HCT116 (cell line): ENCODE measurements at regions not wholly inside any gene's neighbourhood (a gene's known extent, or its start where the extent isn't known, plus 50 kb on each side); places are given as distances from the start of the nearest gene placed in this dataset.

Source experiments
- ATAC-seq: fragments of 200-7000 bp; cut with Tn5 transposase; 2 replicates; pipeline ENCODE4 v1.9.1; 2020; ENCODE audit warnings: mild to moderate bottlenecking, moderate library complexity
- BruUV-seq: library from RNA; stranded (reverse); fragments of 400-500 nt; replicated peaks from 2 replicates; lab custom pipeline; 2021; lab: Mats Ljungman, UMichigan
- CTCF ChIA-PET: fragments of 300-600 bp; sonication (Branson Sonifier 250); formaldehyde crosslinking; loops from one replicate; lab custom pipeline; 2021; ENCODE audit warnings: antibody characterized with exemption; lab: Charles Lee
- POLR2A ChIA-PET: fragments of 300-600, 350-600 bp; sonication (Branson Sonifier 250); formaldehyde crosslinking; loops from one replicate; lab custom pipeline; 2021; ENCODE audit warnings: antibody characterized with exemption; lab: Charles Lee
- RAD21 ChIA-PET, 2 experiments: fragments of 300-600 bp; sonication (Branson Sonifier 250); formaldehyde crosslinking; loops; one replicate each; lab custom pipeline; 2023; ENCODE audit warnings: low total read pairs in 2 of 2; ENCODE audit not compliant: uncharacterized antibody in 2 of 2, unreplicated experiment in 2 of 2, low non-redundant PET in 1 of 2; lab: Charles Lee
- DNase-seq: peaks from one replicate; pipeline ENCODE4 v3.0.0-alpha.2; 2010; ENCODE audit warnings: low read depth, low spot score
- H2AFZ ChIP-seq: fragments of 200-600 bp; shearing (Covaris generic), sonication (generic); 2 replicates; pipeline ENCODE4 v1.6.1; 2017; ENCODE audit warnings: low read depth, mixed run types, mixed read lengths, antibody characterized with exemption, low read length; ENCODE audit not compliant: poor library complexity, severe bottlenecking
- H3K27ac ChIP-seq: 2 replicates; pipeline ENCODE4 v1.5.1; 2012; ENCODE audit warnings: low read depth, low read length
- H3K27me3 ChIP-seq: fragments of 200-600 bp; sonication (generic); 2 replicates; pipeline ENCODE4 v1.6.1; 2016; ENCODE audit warnings: mixed run types, low read length, mixed read lengths; ENCODE audit not compliant: insufficient read depth
- H3K36me3 ChIP-seq, 2 experiments: fragments of 200-500 bp in 1 of 2; fragments of 200-600 bp in 1 of 2; sonication (Bioruptor generic) in 1 of 2; sonication (generic) in 1 of 2; 2 replicates each; pipeline versions ENCODE4 v1.5.1 to v1.6.1; 2014 to 2016; ENCODE audit warnings: low read length in 2 of 2, inconsistent platforms in 1 of 2, mixed read lengths in 1 of 2, mixed run types in 1 of 2; ENCODE audit not compliant: insufficient read depth in 2 of 2, control insufficient read depth in 1 of 2
- H3K4me1 ChIP-seq, 2 experiments: fragments of 200-600 bp in 1 of 2; sonication (generic) in 1 of 2; 2 replicates each; pipeline versions ENCODE4 v1.5.1 to v1.6.1; 2012 to 2017; ENCODE audit warnings: low read length in 2 of 2, inconsistent platforms in 1 of 2, mild to moderate bottlenecking in 1 of 2, mixed read lengths in 1 of 2, mixed run types in 1 of 2, moderate library complexity in 1 of 2; ENCODE audit not compliant: insufficient read depth in 2 of 2, control insufficient read depth in 1 of 2
- H3K4me2 ChIP-seq: fragments of 200-600 bp; sonication (generic); 2 replicates; pipeline ENCODE4 v1.6.1; 2017; ENCODE audit warnings: mixed run types, low read length, mixed read lengths
- H3K4me3 ChIP-seq, 2 experiments: fragments of 200-600 bp in 1 of 2; sonication (generic) in 1 of 2; replicated peaks in 1 of 2; 2 replicates each; pipeline ENCODE4 v1.5.1; 2011 to 2016; ENCODE audit warnings: low read length in 2 of 2, control low read depth in 1 of 2, low read depth in 1 of 2, mild to moderate bottlenecking in 1 of 2, mixed read lengths in 1 of 2, mixed run types in 1 of 2
- H3K79me2 ChIP-seq: fragments of 200-600 bp; sonication (generic); 2 replicates; pipeline ENCODE4 v1.6.1; 2017; ENCODE audit warnings: mild to moderate bottlenecking, mixed run types, low read length, moderate library complexity, mixed read lengths; ENCODE audit not compliant: insufficient read depth
- H3K9ac ChIP-seq: fragments of 200-600 bp; sonication (generic); 2 replicates; pipeline ENCODE4 v1.6.1; 2016; ENCODE audit warnings: low read length, mixed read lengths
- H3K9me2 ChIP-seq: fragments of 200-600 bp; sonication (generic), shearing (Covaris generic); 2 replicates; pipeline ENCODE4 v1.6.1; 2017; ENCODE audit warnings: mixed run types, mild to moderate bottlenecking, moderate library complexity; ENCODE audit not compliant: insufficient read depth
- H3K9me3 ChIP-seq, 2 experiments: fragments of 200-500 bp in 1 of 2; fragments of 200-600 bp in 1 of 2; sonication (Bioruptor generic) in 1 of 2; sonication (generic) in 1 of 2; 2 replicates each; pipeline ENCODE4 v1.6.1; 2014 to 2017; ENCODE audit warnings: low read length in 2 of 2, mixed read lengths in 2 of 2, inconsistent platforms in 1 of 2, low read depth in 1 of 2, mild to moderate bottlenecking in 1 of 2, mixed run types in 1 of 2, moderate library complexity in 1 of 2; ENCODE audit not compliant: control insufficient read depth in 1 of 2, insufficient read depth in 1 of 2
- H4K20me1 ChIP-seq: fragments of 200-600 bp; sonication (generic), shearing (Covaris generic); 2 replicates; pipeline ENCODE4 v1.6.1; 2017; ENCODE audit warnings: mixed run types, mild to moderate bottlenecking, moderate library complexity; ENCODE audit not compliant: insufficient read depth
- ELF1 ChIP-seq: IDR thresholded peaks from 2 replicates; pipeline ENCODE4 v1.6.1; 2012; ENCODE audit warnings: low read depth, borderline replicate concordance
- JUND ChIP-seq: IDR thresholded peaks from 2 replicates; pipeline ENCODE4 v1.6.1; 2012
- POLR2AphosphoS5 ChIP-seq: IDR thresholded peaks from 2 replicates; pipeline ENCODE4 v1.6.1; 2011; ENCODE audit warnings: mild to moderate bottlenecking, low read depth, low read length, moderate library complexity
- RAD21 ChIP-seq: IDR thresholded peaks from 2 replicates; pipeline ENCODE4 v1.6.1; 2012; ENCODE audit warnings: low read depth, mild to moderate bottlenecking
- SIN3A ChIP-seq: IDR thresholded peaks from 2 replicates; pipeline ENCODE4 v1.6.1; 2012; ENCODE audit warnings: low read depth
- SP1 ChIP-seq: IDR thresholded peaks from 2 replicates; pipeline ENCODE4 v1.6.1; 2012; ENCODE audit warnings: low read depth
- SRF ChIP-seq: IDR thresholded peaks from 2 replicates; pipeline ENCODE4 v1.6.1; 2012; ENCODE audit warnings: low read depth
- TCF7L2 ChIP-seq: IDR thresholded peaks from 2 replicates; pipeline ENCODE4 v1.7.0; 2011; ENCODE audit warnings: borderline replicate concordance, inconsistent platforms; ENCODE audit not compliant: insufficient read depth, insufficient read length; ENCODE audit errors: extremely low read depth
- ZNF274 ChIP-seq: fragments of 200-500 bp; sonication (Bioruptor generic); IDR thresholded peaks from 2 replicates; pipeline ENCODE4 v1.6.1; 2014; ENCODE audit warnings: mild to moderate bottlenecking, low read depth, low read length, inconsistent platforms
- intact Hi-C: fragments of 100-400 bp; cut with micrococcal nuclease; formaldehyde crosslinking; loops from 2 replicates; pipeline ENCODE4 v1.10.0; 2022
- TF ChIP-seq, protein P1 (sequence below), 3 experiments: fragments of 200-600 bp in 1 of 3; sonication (generic) in 1 of 3; IDR thresholded peaks in 2 of 3; conservative IDR thresholded peaks in 1 of 3; 2 replicates each; pipeline ENCODE4 v1.5.1; 2012 to 2017; ENCODE audit warnings: low read depth in 2 of 3, low read length in 2 of 3, antibody characterized with exemption in 1 of 3, borderline replicate concordance in 1 of 3, control low read depth in 1 of 3, mild to moderate bottlenecking in 1 of 3, mixed read lengths in 1 of 3, mixed run types in 1 of 3, moderate library complexity in 1 of 3; ENCODE audit not compliant: insufficient read depth in 1 of 3

DNA sequence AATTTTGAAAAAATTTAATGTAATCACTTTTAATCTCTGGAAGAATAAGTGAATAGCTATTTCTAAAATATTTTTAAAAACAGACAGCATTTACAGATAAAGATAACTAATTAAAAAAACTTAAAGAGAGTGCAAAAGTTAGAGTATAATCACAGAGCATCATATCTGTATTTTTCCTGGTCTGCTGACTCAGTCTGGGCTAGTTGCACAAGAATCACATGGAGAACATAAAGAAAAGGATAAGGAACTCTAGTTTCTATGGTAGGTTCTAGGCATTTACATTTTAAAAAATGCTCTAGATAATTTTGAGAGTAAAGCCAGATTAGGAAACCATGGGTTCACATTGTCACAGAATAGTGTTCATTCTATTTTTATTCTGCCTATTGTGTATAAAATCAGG, 347.4 kb downstream of the PSAT1 start:
- CTCF ChIA-PET = no interaction called here
- H3K4me3 ChIP-seq = no peak overlapping the region
- TF ChIP-seq POLR2AphosphoS5 = no peak
- no peak for TF ChIP-seq SIN3A
- no peak for TF ChIP-seq TCF7L2
- TF ChIP-seq RAD21 = no peak
- TF ChIP-seq ELF1 = no peak
- TF ChIP-seq, protein P1, sequence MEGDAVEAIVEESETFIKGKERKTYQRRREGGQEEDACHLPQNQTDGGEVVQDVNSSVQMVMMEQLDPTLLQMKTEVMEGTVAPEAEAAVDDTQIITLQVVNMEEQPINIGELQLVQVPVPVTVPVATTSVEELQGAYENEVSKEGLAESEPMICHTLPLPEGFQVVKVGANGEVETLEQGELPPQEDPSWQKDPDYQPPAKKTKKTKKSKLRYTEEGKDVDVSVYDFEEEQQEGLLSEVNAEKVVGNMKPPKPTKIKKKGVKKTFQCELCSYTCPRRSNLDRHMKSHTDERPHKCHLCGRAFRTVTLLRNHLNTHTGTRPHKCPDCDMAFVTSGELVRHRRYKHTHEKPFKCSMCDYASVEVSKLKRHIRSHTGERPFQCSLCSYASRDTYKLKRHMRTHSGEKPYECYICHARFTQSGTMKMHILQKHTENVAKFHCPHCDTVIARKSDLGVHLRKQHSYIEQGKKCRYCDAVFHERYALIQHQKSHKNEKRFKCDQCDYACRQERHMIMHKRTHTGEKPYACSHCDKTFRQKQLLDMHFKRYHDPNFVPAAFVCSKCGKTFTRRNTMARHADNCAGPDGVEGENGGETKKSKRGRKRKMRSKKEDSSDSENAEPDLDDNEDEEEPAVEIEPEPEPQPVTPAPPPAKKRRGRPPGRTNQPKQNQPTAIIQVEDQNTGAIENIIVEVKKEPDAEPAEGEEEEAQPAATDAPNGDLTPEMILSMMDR (IDR thresholded peaks at IDR 0.05 in 2 of 3, conservative IDR thresholded peaks at IDR 0.05 in 1 of 3; ENCODE audit: borderline replicate concordance in 1 of 3, insufficient read depth in 1 of 3, low read depth in 2 of 3, low read length in 2 of 3) = no peak
- TF ChIP-seq SP1 = no peak
- no peak for TF ChIP-seq ZNF274
- TF ChIP-seq, all 23 proteins: peak for 0
- no peaks in the 10 kb centered on the region for H3K9me2 ChIP-seq
- ChIA-PET RAD21 (no interaction called here), POLR2A (no interaction called here)
- no peak overlapping the region for H3K4me2 ChIP-seq
- no peak for DNase-seq
- ATAC-seq = no peak
- H3K4me1 ChIP-seq = peaks cover 0 to 4% of the 10 kb centered on the region in 2 experiments; a peak in 1 of 4 replicates
- no peaks in the 10 kb centered on the region for H4K20me1 ChIP-seq
- no peak overlapping the region for H3K27ac ChIP-seq
- no peaks in the 10 kb centered on the region for H3K9me3 ChIP-seq
- intact Hi-C loops = no loop called here
- no peaks in the 10 kb centered on the region for H3K27me3 ChIP-seq
- H2AFZ ChIP-seq = no peak overlapping the region
- H3K9ac ChIP-seq = no peak overlapping the region
- no peaks in the 10 kb centered on the region for H3K36me3 ChIP-seq
- H3K79me2 ChIP-seq = no peaks in the 10 kb centered on the region
- no TSS peak for BruUV-seq

DNA sequence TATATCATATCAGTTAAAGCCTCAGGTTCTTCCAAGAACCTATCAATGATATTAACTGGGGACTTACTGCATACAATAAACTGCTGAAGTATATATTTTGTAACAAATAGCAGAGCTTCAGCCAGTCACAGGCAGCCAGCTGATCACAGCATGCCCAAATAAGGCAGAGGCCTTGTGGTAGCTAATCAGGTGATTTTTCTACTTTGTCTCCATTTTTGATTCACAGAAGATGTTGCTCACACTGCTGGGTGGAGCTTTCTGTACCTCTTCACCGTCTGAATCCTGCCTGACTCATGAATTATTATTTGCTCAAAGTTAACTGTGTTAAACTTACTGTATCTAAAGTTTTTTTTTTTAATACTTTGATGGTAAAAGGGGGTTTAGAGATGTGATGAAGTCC, 357.4 kb downstream of the PSAT1 start:
- H3K79me2 ChIP-seq = no peaks in the 10 kb centered on the region
- H3K4me3 ChIP-seq = no peak overlapping the region
- TF ChIP-seq RAD21 (no peak), SRF (0 out of 2 replicates have a peak, but pooled peaks have one; percentile 18), JUND (no peak)
- TF ChIP-seq, protein P1 (IDR thresholded peaks at IDR 0.05 in 2 of 3, conservative IDR thresholded peaks at IDR 0.05 in 1 of 3; ENCODE audit: borderline replicate concordance in 1 of 3, insufficient read depth in 1 of 3, low read depth in 2 of 3, low read length in 2 of 3) = no peak
- H4K20me1 ChIP-seq = no peaks in the 10 kb centered on the region
- CTCF ChIA-PET = no interaction called here
- no peak for DNase-seq
- no peak overlapping the region for H2AFZ ChIP-seq
- no peaks in the 10 kb centered on the region for H3K9me2 ChIP-seq
- no peak overlapping the region for H3K27ac ChIP-seq
- H3K9ac ChIP-seq = no peak overlapping the region
- BruUV-seq = no TSS peak
- H3K36me3 ChIP-seq = no peaks in the 10 kb centered on the region
- POLR2A ChIA-PET = no interaction called here
- H3K4me1 ChIP-seq = no peaks in the 10 kb centered on the region
- no peak overlapping the region for H3K4me2 ChIP-seq
- H3K27me3 ChIP-seq = no peaks in the 10 kb centered on the region
- no peaks in the 10 kb centered on the region for H3K9me3 ChIP-seq
- RAD21 ChIA-PET = no interaction called here
- intact Hi-C loops = no loop called here
- ATAC-seq = no peak
